Astrocyte (in vitro differentiated cells and primary cell): ENCODE measurements at regions not wholly inside any gene's neighbourhood (a gene's known extent, or its start where the extent isn't known, plus 50 kb on each side); places are given as distances from the start of the nearest gene placed in this dataset.
"Not testable (repeated sequence)": the region's sequence is repeated elsewhere in the genome, so short reads cannot be mapped to it uniquely, and the experiment has no call there.

ENCODE experiments used
- DNase-seq: peaks from one replicate; pipeline ENCODE4 v3.0.0-alpha.2; 2010; ENCODE audit warnings: low read depth
- FAIRE-seq: peaks from 2 replicates; lab custom pipeline; 2011; peaks lifted over from hg19 to GRCh38; lab: Jason Lieb, UNC
- H2AFZ ChIP-seq: 2 replicates; pipeline ENCODE4 v1.6.0; 2012; ENCODE audit warnings: low read depth, low read length, inconsistent platforms
- H3K27ac ChIP-seq: 2 replicates; pipeline ENCODE4 v1.5.1; 2011; ENCODE audit warnings: low read depth, low read length, inconsistent platforms
- H3K27me3 ChIP-seq: 2 replicates; pipeline ENCODE4 v1.6.0; 2011; ENCODE audit warnings: low read length, inconsistent platforms; ENCODE audit not compliant: insufficient read depth
- H3K36me3 ChIP-seq: 2 replicates; pipeline ENCODE4 v1.5.1; 2011; ENCODE audit warnings: low read length, inconsistent platforms; ENCODE audit not compliant: insufficient read depth
- H3K4me1 ChIP-seq: 2 replicates; pipeline ENCODE4 v1.5.1; 2011; ENCODE audit warnings: low read length, inconsistent platforms; ENCODE audit not compliant: insufficient read depth
- H3K4me2 ChIP-seq: 2 replicates; pipeline ENCODE4 v1.6.0; 2012; ENCODE audit warnings: low read length, inconsistent platforms
- H3K4me3 ChIP-seq: 2 replicates; pipeline ENCODE4 v1.5.1; 2011; ENCODE audit warnings: low read depth, mild to moderate bottlenecking, low read length, inconsistent platforms; ENCODE audit not compliant: insufficient read depth
- H3K79me2 ChIP-seq: 2 replicates; pipeline ENCODE4 v1.6.0; 2012; ENCODE audit warnings: mild to moderate bottlenecking, low read length, inconsistent platforms; ENCODE audit not compliant: insufficient read depth
- H3K9ac ChIP-seq: 2 replicates; pipeline ENCODE4 v1.6.0; 2012; ENCODE audit warnings: mild to moderate bottlenecking, low read length, inconsistent platforms
- H3K9me3 ChIP-seq: 2 replicates; pipeline ENCODE4 v1.5.1; 2012; ENCODE audit warnings: low read depth, mild to moderate bottlenecking, low read length, inconsistent platforms; ENCODE audit not compliant: insufficient read depth
- H4K20me1 ChIP-seq: 2 replicates; pipeline ENCODE4 v1.6.0; 2012; ENCODE audit warnings: low read length, inconsistent platforms; ENCODE audit not compliant: insufficient read depth
- H3K27ac Mint-ChIP-seq: one replicate; pipeline ENCODE4 v1.8.0; 2021; ENCODE audit warnings: mild to moderate bottlenecking, mixed read lengths; ENCODE audit not compliant: unreplicated experiment
- H3K27me3 Mint-ChIP-seq: one replicate; pipeline ENCODE4 v1.8.0; 2021; ENCODE audit warnings: low read depth, mixed read lengths; ENCODE audit not compliant: unreplicated experiment
- H3K36me3 Mint-ChIP-seq: one replicate; pipeline ENCODE4 v1.8.0; 2021; ENCODE audit warnings: low read depth, mixed read lengths; ENCODE audit not compliant: unreplicated experiment
- H3K4me1 Mint-ChIP-seq: one replicate; pipeline ENCODE4 v1.8.0; 2021; ENCODE audit warnings: low read depth, mixed read lengths; ENCODE audit not compliant: unreplicated experiment
- H3K4me3 Mint-ChIP-seq: one replicate; pipeline ENCODE4 v1.8.0; 2021; ENCODE audit warnings: mild to moderate bottlenecking, moderate library complexity, mixed read lengths; ENCODE audit not compliant: unreplicated experiment
- H3K9me3 Mint-ChIP-seq: one replicate; pipeline ENCODE4 v1.8.0; 2021; ENCODE audit warnings: mild to moderate bottlenecking, mixed read lengths; ENCODE audit not compliant: unreplicated experiment
- CTCF ChIP-seq: IDR thresholded peaks from 2 replicates; pipeline ENCODE4 v1.5.1; 2011; ENCODE audit warnings: low read depth, mild to moderate bottlenecking, inconsistent platforms, low read length, moderate library complexity; ENCODE audit not compliant: insufficient read depth
- EZH2 ChIP-seq: IDR thresholded peaks from 2 replicates; pipeline ENCODE4 v1.6.1; 2012; ENCODE audit warnings: mild to moderate bottlenecking, low read length, inconsistent platforms; ENCODE audit not compliant: insufficient read depth

- not testable (repeated sequence) for H3K36me3 ChIP-seq, H2AFZ ChIP-seq, H3K4me3 Mint-ChIP-seq, H3K36me3 Mint-ChIP-seq, H3K4me2 ChIP-seq, H3K4me1 Mint-ChIP-seq, H3K27me3 ChIP-seq, DNase-seq, FAIRE-seq, H3K9me3 Mint-ChIP-seq, H3K4me3 ChIP-seq, H3K9me3 ChIP-seq, H3K79me2 ChIP-seq, H3K27me3 Mint-ChIP-seq, H3K27ac ChIP-seq, H3K27ac Mint-ChIP-seq, H3K4me1 ChIP-seq, H3K9ac ChIP-seq, H4K20me1 ChIP-seq
Measured at GRCh38 chr5:29186380-29186779, 2007.1 kb upstream of the CDH6 start.

GRCh38 chr5:29185558-29185957 is 2007.9 kb upstream of the CDH6 start:
- no peak overlapping the region for H3K4me3 Mint-ChIP-seq
- H3K9ac ChIP-seq, result no peak overlapping the region
- H3K4me1 ChIP-seq, result no peaks in the 10 kb centered on the region
- H3K4me3 ChIP-seq, result no peak overlapping the region
- H3K27me3 Mint-ChIP-seq, result no peaks in the 10 kb centered on the region
- no peak overlapping the region for H2AFZ ChIP-seq
- FAIRE-seq (no peak), DNase-seq (no peak)
- H3K4me1 Mint-ChIP-seq, result no peaks in the 10 kb centered on the region
- no peaks in the 10 kb centered on the region for H4K20me1 ChIP-seq
- H3K27ac ChIP-seq, result no peak overlapping the region
- no peak overlapping the region for H3K27ac Mint-ChIP-seq
- no peaks in the 10 kb centered on the region for H3K27me3 ChIP-seq
- no peaks in the 10 kb centered on the region for H3K36me3 Mint-ChIP-seq
- no peak overlapping the region for H3K4me2 ChIP-seq
- TF ChIP-seq EZH2 (no peak), CTCF (no peak)
- no peaks in the 10 kb centered on the region for H3K9me3 ChIP-seq
- H3K9me3 Mint-ChIP-seq, result no peaks in the 10 kb centered on the region
- no peaks in the 10 kb centered on the region for H3K36me3 ChIP-seq
- no peaks in the 10 kb centered on the region for H3K79me2 ChIP-seq

- no peak overlapping the region for H2AFZ ChIP-seq
- no peaks in the 10 kb centered on the region for H4K20me1 ChIP-seq
- Mint-ChIP-seq H3K27me3 (no peaks in the 10 kb centered on the region), H3K36me3 (no peaks in the 10 kb centered on the region), H3K27ac (no peak overlapping the region), H3K9me3 (no peaks in the 10 kb centered on the region), H3K4me1 (no peaks in the 10 kb centered on the region), H3K4me3 (no peak overlapping the region)
- DNase-seq (no peak), FAIRE-seq (no peak)
- no peaks in the 10 kb centered on the region for H3K36me3 ChIP-seq
- no peaks in the 10 kb centered on the region for H3K9me3 ChIP-seq
- H3K27ac ChIP-seq, result no peak overlapping the region
- H3K4me3 ChIP-seq, result no peak overlapping the region
- no peak overlapping the region for H3K4me2 ChIP-seq
- no peaks in the 10 kb centered on the region for H3K4me1 ChIP-seq
- no peaks in the 10 kb centered on the region for H3K27me3 ChIP-seq
- H3K79me2 ChIP-seq, result no peaks in the 10 kb centered on the region
- no peak overlapping the region for H3K9ac ChIP-seq
- TF ChIP-seq EZH2, result no peak
- TF ChIP-seq CTCF, result no peak
Measured at GRCh38 chr5:29175774-29176173, 2017.7 kb upstream of the CDH6 start.
